NCI-H82 (cell line): ENCODE measurements at regions not wholly inside any gene's neighbourhood (a gene's known extent, or its start where the extent isn't known, plus 50 kb on each side); places are given as distances from the start of the nearest gene placed in this dataset.

Experiments used
- DNase-seq: peaks from one replicate; lab custom pipeline; 2025; lab: John Stamatoyannopoulos, UW

- DNase-seq: no peak
Observed at GRCh38 chr1:83770319-83770661, 228.6 kb downstream of the TTLL7 start.

GRCh38 chr1:83769594-83770318 lies 229.2 kb downstream of the TTLL7 start:
- DNase-seq: no peak

- DNase-seq: no peak
Observed at GRCh38 chr1:83769072-83769471, 229.9 kb downstream of the TTLL7 start.

- no peak for DNase-seq
Observed at GRCh38 chr1:83766241-83766691, 232.7 kb downstream of the TTLL7 start.

- no peak for DNase-seq
Observed at GRCh38 chr1:83765125-83765524, 233.8 kb downstream of the TTLL7 start.

GRCh38 chr1:83764209-83764608 lies 234.7 kb downstream of the TTLL7 start:
- DNase-seq: no peak

- peak; percentile 82 for DNase-seq
Observed at GRCh38 chr1:83763361-83764095, 235.4 kb downstream of the TTLL7 start.

- DNase-seq: no peak
Observed at GRCh38 chr1:83762416-83762815, 236.5 kb downstream of the TTLL7 start.

GRCh38 chr1:83762039-83762365 lies 236.9 kb downstream of the TTLL7 start:
- DNase-seq: peak; percentile 4

- peak; percentile 36 for DNase-seq
Observed at GRCh38 chr1:83761167-83762038, 237.5 kb downstream of the TTLL7 start.

- peak; percentile 56 for DNase-seq
Observed at GRCh38 chr1:83760226-83761021, 238.5 kb downstream of the TTLL7 start.

GRCh38 chr1:83756984-83757717 lies 241.8 kb downstream of the TTLL7 start:
- DNase-seq: no peak

- no peak for DNase-seq
Observed at GRCh38 chr1:83751602-83752001, 247.3 kb downstream of the TTLL7 start.

GRCh38 chr1:83750201-83750600 lies 248.7 kb downstream of the TTLL7 start:
- no peak for DNase-seq

- no peak for DNase-seq
Observed at GRCh38 chr1:83747853-83748482, 251.0 kb downstream of the TTLL7 start.

- DNase-seq: no peak
Observed at GRCh38 chr1:83746234-83746633, 252.7 kb downstream of the TTLL7 start.

GRCh38 chr1:83742446-83742845 lies 256.5 kb downstream of the TTLL7 start:
- no peak for DNase-seq

GRCh38 chr1:83741770-83742169 lies 257.2 kb downstream of the TTLL7 start:
- no peak for DNase-seq

- DNase-seq: peak; percentile 19
Observed at GRCh38 chr1:83741348-83741747, 257.6 kb downstream of the TTLL7 start.

GRCh38 chr1:83735526-83735925 lies 263.4 kb downstream of the TTLL7 start:
- DNase-seq: no peak

GRCh38 chr1:83734420-83734819 lies 264.5 kb downstream of the TTLL7 start:
- peak; percentile 8 for DNase-seq
